ENCODE measurements at regions not wholly inside any gene's neighbourhood (a gene's known extent, or its start where the extent isn't known, plus 50 kb on each side); places are given as distances from the start of the nearest gene placed in this dataset.

GRCh38 chr15:87645723-87646122 lies 610.8 kb downstream of the NTRK3 start:
- TF ChIP-seq CTCF (IDR thresholded peaks at IDR 0.05) (no peak), POLR2A (IDR thresholded peaks at IDR 0.05) (no peak)

All from body of pancreas (tissue), 4 donors.